NOMO-1 treated with dmso at 0.1 percent for 144 hours (cell line): ENCODE measurements at regions not wholly inside any gene's neighbourhood (a gene's known extent, or its start where the extent isn't known, plus 50 kb on each side); places are given as distances from the start of the nearest gene placed in this dataset.

Experiments
- DNase-seq: peaks from one replicate; lab custom pipeline; 2025; ENCODE audit not compliant: unreplicated experiment; lab: John Stamatoyannopoulos, UW

DNA sequence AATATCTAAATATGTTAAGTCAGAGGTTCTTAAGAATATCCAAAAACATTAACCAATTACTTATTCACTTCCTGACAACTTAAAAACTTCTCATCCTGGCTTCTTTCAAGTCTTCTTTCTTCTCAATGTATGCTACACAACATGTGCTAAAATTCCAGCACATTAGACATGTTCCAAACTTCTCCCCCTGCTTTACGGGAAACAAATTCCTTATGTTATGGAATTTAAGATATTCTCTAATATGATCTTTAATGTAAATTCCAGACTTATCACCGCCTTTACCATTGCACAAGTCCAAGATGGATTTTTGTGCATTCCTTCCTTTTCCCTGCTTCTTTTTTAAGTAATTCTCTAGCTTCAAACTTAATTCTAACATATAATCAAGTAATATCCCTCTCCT lies 964.5 kb upstream of the CHORDC1 start:
- DNase-seq, result no peak

DNA sequence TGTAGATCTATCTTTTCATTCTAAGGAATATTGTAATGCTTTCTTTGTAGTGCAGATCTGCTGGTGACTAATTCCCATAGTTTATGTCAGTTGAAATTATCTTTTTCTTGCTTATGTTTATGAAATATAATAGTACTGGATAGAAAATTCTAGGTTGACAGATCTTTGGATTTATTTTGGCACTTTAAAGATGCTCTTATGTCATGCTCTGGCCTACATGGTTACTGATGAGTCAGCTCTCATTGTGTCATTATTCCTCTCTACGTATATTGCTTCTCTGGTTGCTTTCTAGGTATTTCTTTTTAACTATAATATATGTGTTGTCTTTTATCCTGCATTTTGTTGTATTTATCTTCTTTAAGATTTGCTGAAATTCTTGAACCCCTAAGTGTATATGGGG lies 955.5 kb upstream of the CHORDC1 start:
- no peak for DNase-seq

DNA sequence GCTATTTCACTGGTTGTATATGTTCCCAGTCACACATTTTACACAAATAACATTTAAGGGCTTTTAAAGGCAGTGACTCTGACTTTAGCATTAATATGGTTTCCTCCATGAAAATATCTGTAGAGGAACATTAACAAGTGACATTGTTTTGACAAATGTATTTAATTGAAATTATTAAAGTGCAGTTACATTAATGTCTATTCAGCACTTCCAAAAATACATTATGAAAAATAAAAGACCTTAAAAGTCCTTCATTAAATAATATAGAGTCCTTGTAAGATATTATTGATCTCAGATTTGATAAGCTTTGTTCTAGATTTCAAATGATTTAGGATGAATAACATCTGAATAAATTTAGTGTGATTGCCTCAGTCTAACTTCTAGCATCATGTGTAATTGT lies 951.9 kb upstream of the CHORDC1 start:
- no peak for DNase-seq

DNA sequence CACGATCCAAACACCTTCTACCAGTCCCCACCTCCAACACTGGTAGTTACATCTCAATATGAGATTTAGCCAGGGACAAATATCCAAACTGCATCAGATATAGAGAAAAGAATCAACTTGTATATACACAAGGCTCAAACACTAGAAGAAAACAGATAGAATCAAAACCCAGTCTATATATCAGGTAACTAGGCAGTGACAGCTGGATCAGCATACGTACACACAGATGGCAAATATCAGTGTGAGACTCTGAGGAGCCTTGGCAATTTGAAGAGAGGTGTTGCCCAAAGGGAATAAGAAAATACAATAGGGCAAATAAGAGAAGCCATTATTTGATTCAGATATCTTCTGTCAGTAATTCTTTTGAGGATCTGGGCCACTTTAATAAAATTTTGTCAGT lies 951.3 kb upstream of the CHORDC1 start:
- DNase-seq, result no peak

DNA sequence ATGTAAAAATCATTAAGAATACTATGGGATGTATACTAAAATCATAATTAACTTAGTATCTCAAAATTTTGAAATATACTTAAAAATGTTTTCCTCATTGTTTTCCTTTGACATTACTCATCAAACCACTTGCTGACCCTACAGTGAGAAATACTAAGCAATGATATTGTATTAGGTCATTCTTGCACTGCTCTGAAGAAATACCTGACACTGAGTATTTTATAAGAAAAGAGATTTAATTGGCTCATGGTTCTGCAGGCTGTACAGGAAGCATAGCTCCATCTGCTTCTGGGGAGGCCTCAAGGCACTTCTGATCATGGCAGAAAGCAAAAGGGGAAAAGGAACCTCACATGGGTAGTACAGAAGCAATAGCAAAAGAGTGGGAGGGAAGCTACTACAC lies 950.9 kb upstream of the CHORDC1 start:
- DNase-seq, result no peak

DNA sequence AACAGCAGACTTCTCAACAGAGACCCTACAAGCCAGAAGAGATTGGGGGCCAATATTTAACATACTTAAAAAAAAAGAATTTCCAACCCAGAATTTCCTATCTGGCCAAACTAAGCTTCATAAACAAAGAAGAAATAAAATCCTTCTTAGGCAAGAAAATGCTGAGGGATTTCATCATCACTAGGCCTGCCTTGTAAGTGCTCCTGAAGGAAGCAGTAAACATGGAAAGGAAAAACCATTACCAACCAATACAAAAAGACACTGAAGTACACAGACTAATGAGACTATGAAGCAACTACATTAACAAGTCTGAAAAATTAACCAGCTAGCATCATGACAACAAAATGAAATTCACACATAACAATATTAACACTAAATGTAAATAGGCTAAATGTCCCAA lies 947.9 kb upstream of the CHORDC1 start:
- DNase-seq, result no peak

DNA sequence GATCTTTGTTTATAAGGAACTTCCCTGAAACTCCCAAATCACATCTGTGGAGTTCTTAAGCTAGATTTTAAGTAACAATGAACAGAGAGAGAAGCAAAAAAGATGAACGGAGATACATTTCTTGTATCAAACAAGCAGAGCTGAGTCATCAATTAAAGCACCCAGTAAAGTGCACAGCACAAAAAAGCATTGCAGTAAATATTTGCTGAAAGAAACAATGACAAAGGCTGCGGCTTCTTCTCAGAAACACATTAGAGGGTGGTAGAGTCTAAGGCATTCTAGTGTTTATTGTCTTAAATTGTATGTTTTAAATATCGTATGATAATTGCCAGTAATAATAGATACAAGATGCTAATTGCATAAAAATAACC lies 941.6 kb upstream of the CHORDC1 start:
- DNase-seq, result no peak

DNA sequence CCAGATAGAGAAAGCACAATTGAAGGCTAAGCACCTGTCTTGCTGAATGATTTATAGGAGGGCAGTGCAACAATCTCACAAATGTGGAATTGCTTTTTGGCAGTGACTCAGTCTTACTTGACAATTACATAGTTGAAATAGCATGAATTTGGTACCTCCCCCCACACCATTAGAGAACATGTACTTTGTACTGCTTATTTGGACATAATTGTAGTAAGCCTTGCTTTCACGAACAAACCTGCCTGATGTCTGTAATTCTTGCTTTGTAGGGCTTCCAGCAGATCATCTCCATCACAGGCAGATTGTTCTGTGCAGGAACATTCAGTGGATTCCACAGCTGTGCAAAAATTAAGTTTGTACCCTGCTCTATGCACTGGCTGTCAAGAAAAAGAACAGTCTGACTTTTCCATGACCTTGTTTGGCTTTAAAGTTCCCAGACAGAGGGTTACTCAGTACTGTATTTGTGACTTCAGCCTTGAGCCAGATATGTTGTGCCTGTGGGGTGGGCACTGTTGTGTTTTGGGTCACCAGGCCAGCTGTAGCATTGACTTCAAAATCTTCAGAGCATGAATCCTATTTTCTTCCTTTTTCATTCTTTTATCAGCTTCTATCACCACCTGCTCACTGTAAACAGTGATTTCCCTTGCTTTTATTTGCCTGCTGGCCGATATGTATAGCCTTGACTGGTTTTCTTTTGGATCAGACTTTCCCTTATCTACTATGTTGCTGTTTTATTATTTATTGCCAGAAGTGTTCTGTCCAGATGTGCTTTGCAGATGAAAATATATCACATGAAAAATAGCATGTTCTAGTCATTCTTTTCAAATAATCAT lies 941.0 kb upstream of the CHORDC1 start:
- no peak for DNase-seq

DNA sequence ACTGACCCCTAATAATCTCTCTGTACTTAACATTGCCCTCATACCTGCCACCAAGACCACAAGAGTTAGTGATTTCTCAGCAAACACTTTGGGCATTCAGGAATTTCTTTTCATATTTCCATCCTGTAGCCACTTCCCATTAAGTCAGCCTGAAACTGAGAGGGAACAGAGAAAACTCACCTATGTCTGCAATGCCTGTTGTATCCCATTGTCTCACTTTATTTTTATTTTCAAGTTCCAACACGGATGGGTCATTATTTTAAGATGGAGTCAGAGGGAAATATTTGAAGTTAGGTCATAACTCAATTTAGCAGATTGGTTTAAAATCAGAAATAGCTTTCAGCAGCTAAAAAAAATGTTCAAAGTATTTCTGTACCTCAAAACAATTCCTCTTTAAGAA lies 937.8 kb upstream of the CHORDC1 start:
- DNase-seq, result no peak

DNA sequence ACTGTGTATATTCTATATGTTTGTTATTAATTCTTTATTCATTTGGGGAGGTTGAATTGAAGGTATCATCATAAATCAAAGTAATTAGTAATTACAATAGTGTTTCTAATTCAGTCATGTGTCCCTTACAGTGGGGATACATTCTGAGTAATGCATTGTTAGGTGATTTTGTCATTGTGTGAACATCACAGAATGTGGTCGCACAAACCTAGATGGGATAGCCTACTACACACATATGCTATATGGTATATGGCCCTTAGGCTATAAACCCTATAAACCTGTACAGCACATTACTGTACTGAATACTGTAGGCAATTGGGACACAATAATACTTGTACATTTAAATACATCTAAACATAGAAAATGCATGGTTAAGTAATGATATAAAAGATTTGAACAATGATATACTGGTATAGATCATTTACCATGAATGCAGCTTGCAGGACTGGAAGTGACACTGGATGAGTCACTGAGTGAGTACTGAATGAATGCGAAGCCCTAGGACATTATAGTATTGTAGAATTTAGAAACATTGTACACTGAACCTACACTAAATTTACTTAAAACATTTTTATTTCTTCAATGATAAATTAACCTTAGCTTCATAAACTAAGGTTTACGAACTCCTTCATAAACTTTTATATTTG lies 936.2 kb upstream of the CHORDC1 start:
- DNase-seq, result no peak

DNA sequence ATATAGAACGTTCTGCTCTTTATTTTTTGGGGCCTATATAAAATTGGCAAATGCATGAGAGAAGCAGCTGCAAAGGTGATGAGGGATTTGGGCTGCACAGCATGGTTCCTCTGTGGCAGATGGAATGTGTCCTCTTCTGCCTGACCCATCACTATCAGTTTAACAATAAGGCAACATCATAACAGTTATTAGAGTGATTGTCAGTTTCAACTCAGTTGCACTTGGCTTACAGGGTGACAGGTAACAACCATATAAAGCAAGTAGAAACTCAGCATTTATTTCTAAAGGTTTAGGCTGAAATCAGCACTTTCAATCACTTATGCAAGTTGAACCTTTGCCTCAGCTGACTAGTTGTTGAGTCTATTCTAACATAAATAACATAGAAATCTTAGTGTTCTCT lies 935.4 kb upstream of the CHORDC1 start:
- no peak for DNase-seq

DNA sequence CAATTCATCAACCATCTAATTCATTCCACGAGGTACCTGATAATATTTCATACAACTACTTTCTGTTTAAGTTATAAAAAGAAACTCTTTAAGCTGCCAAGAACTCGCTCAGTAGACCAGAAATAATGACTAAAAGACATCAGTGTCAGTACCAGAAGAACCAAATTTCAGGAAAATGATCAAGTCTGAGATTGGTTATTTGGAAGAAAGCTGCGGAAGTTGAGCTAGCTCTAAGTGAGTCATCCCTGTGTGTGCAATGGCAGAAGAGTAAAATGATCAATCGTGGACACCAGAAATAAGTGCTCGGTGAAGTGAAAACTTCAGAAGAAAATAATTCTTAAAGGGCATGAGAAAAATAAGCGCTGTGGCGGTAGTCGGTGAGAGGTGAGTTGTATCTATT lies 933.2 kb upstream of the CHORDC1 start:
- no peak for DNase-seq

DNA sequence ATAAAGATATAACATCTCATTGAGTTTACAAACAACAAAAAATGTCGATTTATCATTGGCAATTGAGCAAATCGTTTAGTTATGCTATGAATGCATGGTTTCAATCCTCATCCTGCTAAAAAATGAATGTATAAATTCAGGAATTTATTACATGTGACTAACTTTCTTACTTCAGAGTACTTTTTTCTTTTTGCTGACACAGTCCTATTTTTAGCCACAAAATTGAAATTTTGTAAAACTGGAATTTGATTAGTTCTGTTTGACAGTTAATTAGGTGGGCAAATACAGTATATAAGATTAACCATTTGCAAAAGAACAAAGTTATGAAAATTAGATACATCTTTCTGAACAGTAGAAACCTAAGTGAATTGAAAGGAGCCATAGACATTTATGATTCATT lies 925.0 kb upstream of the CHORDC1 start:
- no peak for DNase-seq

DNA sequence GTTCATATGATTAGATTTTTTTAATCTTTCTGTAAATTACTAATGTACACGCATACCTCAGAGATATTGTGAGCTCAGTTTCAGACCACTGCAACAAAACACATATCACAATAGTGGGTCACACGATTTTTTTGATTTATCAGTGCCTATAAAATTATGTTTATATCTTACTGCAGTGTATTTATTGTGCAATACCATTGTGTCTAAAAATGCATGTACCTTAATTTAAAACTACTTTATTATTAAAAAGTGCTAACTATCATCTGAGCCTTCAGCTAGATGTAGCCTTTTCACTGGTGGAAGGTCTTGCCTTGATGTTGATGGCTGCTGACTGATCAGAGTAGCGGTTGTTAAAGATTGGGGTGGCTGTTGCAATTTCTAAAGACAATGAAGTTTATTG lies 918.8 kb upstream of the CHORDC1 start:
- no peak for DNase-seq

DNA sequence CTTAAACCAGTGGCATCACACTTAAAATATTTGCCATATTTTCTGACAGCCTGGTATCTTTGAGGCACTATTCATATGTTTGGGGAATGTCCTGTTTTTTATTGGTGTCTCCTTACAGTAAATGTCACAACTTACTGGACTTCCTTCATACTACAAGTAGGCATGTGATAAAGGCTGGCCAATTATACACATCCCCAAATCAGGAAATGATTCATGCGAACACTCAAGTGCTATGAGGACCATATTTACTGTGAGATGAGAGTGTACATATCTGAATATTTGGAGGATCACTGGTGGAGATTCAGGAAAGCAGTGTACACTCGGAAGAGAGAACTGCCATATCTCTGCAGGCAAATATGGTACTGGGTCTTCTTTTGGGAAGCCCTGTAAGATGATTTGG lies 913.8 kb upstream of the CHORDC1 start:
- DNase-seq, result no peak

DNA sequence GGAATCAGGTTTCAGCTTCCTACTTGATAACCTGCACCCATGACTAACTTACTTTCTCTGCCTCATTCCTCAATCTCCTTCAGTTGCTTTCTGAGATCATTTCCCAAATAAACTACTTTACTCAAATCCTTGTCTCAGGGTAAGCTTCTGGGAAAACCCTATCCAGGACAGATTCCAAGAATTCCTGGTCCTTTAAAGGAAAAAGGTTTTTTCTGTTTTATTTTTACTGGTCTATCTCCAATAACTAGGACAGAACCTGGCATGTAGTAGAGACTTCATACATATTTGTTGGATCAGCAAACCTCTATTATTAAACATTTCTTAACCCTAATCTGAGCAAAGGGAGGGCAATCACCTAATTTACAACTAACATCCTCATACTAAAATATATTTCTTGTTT lies 910.5 kb upstream of the CHORDC1 start:
- DNase-seq, result no peak

DNA sequence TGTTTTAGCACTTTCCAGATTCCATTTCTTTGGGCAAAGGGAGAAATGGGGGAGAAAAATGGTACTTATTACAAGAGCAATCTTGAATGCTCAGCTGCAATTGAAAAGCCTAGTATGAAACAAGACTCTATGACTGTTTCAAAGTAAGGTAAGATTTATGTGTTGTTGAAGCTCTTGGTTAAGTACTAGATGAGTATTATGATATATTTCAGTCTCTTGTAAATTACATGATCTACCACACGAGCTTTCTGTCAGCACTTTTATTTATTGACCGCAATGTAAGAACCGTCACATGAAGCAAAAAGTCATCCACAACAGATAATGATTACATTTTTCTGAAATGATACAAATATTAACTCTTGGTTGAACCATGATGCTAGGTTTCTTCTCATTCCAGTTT lies 906.7 kb upstream of the CHORDC1 start:
- DNase-seq, result no peak

DNA sequence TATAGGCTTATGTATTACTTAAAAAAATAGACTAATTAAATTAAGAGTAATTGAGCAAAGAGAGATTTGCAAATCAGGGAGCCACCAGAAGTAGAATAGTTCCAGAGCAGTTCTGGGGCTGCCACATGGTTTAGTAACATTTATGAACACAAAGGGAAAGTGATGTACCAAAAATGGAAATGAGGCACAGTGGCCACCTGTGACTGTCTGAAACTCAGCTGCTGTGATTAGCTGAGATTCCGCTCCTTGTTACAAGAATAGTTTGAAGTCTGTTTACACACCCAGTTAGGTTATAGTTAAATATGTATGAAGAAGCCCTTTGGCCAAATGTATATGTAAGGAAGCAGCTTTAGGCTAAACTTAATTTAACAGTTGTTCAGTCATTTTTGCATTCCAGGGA lies 901.5 kb upstream of the CHORDC1 start:
- DNase-seq, result no peak

DNA sequence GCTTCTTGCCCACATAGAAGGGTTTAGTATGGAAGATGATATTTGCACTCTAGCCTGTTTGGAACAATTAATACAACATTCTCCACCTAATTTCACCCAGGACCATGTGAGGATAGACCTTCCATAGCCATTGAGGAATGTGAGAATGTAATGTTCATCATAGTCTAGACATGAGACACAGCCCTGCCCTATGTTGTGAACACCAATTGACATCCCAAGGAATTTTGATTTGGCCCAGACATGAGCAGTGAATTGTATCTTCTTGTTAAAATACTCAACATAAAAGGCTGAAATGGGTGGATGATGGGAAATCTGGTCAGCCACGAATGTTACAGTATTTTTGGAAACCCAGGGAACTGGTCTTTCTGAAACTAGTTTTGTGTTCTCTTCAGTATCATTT lies 892.3 kb upstream of the CHORDC1 start:
- no peak for DNase-seq

DNA sequence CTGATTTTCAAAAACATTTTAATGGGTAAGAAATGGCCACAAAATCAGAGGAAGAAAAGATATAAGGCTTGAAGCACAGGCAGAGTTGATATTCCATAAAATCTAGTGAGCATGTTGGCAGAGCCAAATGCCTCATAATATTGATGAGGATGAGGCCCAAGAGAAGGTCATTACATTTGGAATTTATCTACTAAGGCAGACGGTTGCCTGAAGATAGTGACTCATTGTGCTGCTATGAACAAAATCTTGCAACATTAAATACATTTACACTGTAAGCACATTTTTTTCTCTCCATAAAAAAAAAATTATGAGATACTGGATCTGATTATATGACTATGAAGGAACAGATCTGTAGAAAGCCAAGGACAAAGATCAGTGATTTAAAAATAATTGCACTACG lies 881.4 kb upstream of the CHORDC1 start:
- no peak for DNase-seq

DNA sequence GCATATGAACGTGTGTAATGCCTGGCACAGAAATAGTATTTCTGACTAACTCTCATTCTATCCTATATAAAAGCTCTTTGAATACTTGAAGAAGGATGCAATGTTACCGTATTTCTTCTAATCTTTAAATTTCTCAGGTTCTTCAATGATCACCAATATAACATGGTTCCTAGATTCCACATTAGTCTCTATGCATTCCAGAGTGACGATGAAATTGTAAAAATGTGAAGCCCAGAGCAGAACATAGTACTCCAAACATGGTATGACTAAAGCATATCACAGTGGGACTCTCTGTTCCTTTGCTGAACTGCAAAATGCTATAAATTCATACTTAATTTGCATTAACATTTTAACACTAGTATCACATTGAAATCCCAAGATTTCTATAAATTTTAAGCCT lies 877.6 kb upstream of the CHORDC1 start:
- no peak for DNase-seq

DNA sequence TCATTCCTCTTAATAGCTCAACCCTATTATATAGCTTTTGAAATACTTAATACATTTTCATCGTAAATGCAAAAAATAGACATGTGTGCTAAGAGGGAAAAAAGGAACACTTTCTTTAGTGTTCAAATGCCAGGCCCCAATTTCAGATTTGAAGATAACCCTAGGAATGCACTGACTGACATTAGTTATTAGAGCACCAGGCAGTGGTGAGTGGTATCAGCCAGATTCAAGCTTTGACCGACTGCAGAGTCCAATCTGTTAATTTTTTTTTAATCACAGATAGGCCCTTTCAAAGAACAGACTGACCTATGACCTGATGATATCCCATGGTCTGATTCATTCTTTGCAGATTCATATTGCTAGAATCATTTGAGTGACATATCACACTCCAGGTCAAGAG lies 874.2 kb upstream of the CHORDC1 start:
- no peak for DNase-seq

DNA sequence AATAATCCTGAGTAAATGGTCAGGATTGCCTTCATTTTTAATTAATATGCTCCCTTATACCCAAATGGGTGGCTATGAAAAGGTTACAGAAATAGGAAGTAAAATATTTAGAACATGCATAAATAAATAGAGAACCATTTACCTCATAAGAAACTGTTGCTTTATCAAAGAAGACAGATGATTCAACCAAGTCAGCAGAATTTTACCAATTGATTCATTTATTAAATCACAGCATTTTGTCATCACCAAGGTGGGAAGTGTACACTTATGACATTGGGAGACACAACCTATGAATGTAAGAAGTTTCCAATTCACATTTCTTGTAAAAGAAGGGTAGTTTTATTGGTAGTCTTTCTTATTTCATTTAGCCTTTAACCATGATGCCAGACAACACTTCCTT lies 870.3 kb upstream of the CHORDC1 start:
- no peak for DNase-seq
